Osteocyte (in vitro differentiated cells): ENCODE measurements at regions not wholly inside any gene's neighbourhood (a gene's known extent, or its start where the extent isn't known, plus 50 kb on each side); places are given as distances from the start of the nearest gene placed in this dataset.

Source experiments
- DNase-seq: peaks from one replicate; pipeline ENCODE4 v3.0.0; 2021; ENCODE audit warnings: mixed read lengths; ENCODE audit not compliant: unreplicated experiment; ENCODE audit errors: extremely low spot score
- H3K27ac Mint-ChIP-seq: one replicate; pipeline ENCODE4 v1.8.0; 2021; ENCODE audit warnings: mild to moderate bottlenecking, mixed read lengths; ENCODE audit not compliant: unreplicated experiment
- H3K27me3 Mint-ChIP-seq: one replicate; pipeline ENCODE4 v1.8.0; 2021; ENCODE audit warnings: mixed read lengths; ENCODE audit not compliant: unreplicated experiment
- H3K36me3 Mint-ChIP-seq: one replicate; pipeline ENCODE4 v1.8.0; 2021; ENCODE audit warnings: mixed read lengths; ENCODE audit not compliant: unreplicated experiment
- H3K4me1 Mint-ChIP-seq: one replicate; pipeline ENCODE4 v1.8.0; 2021; ENCODE audit warnings: mixed read lengths; ENCODE audit not compliant: unreplicated experiment
- H3K4me3 Mint-ChIP-seq: one replicate; pipeline ENCODE4 v1.8.0; 2021; ENCODE audit warnings: mild to moderate bottlenecking, moderate library complexity, mixed read lengths; ENCODE audit not compliant: unreplicated experiment
- H3K9me3 Mint-ChIP-seq: one replicate; pipeline ENCODE4 v1.8.0; 2021; ENCODE audit warnings: mixed read lengths; ENCODE audit not compliant: unreplicated experiment
- CTCF ChIP-seq: fragments of 200-600 bp; sonication (generic); IDR thresholded peaks from 2 replicates; pipeline ENCODE4 v1.5.0; 2021; ENCODE audit warnings: antibody characterized with exemption, mild to moderate bottlenecking, moderate library complexity

GRCh38 chr6:51450248-51450957 lies 631.7 kb downstream of the TFAP2B start:
- Mint-ChIP-seq H3K4me1 (no peaks in the 10 kb centered on the region), H3K9me3 (no peaks in the 10 kb centered on the region), H3K27ac (no peak overlapping the region), H3K27me3 (peaks cover 13% of the 10 kb centered on the region), H3K4me3 (no peak overlapping the region), H3K36me3 (no peaks in the 10 kb centered on the region)
- DNase-seq, result no peak
- no peak for TF ChIP-seq CTCF

GRCh38 chr6:51450958-51451357 lies 632.3 kb downstream of the TFAP2B start:
- no peak for TF ChIP-seq CTCF
- no peaks in the 10 kb centered on the region for H3K9me3 Mint-ChIP-seq
- no peaks in the 10 kb centered on the region for H3K4me1 Mint-ChIP-seq
- DNase-seq, result no peak
- H3K36me3 Mint-ChIP-seq, result no peaks in the 10 kb centered on the region
- H3K4me3 Mint-ChIP-seq, result no peak overlapping the region
- H3K27ac Mint-ChIP-seq, result no peak overlapping the region
- H3K27me3 Mint-ChIP-seq, result peaks cover 13% of the 10 kb centered on the region

- TF ChIP-seq CTCF, result no peak
- Mint-ChIP-seq H3K27me3 (peaks cover 15% of the 10 kb centered on the region), H3K4me3 (no peak overlapping the region)
Measured at GRCh38 chr6:51456282-51456681, 631.1 kb downstream of the PKHD1 start.

GRCh38 chr6:51459958-51460357 lies 627.5 kb downstream of the PKHD1 start:
- H3K36me3 Mint-ChIP-seq, result no peaks in the 10 kb centered on the region
- H3K4me3 Mint-ChIP-seq, result no peak overlapping the region
- H3K27ac Mint-ChIP-seq, result no peak overlapping the region
- peaks cover 16% of the 10 kb centered on the region for H3K27me3 Mint-ChIP-seq
- no peak for DNase-seq
- H3K9me3 Mint-ChIP-seq, result no peaks in the 10 kb centered on the region
- no peaks in the 10 kb centered on the region for H3K4me1 Mint-ChIP-seq
- no peak for TF ChIP-seq CTCF

More at GRCh38 chr6:51456282-51456681, 631.1 kb downstream of the PKHD1 start:
- no peaks in the 10 kb centered on the region for H3K9me3 Mint-ChIP-seq
- H3K36me3 Mint-ChIP-seq, result no peaks in the 10 kb centered on the region
- no peak for DNase-seq
- no peak overlapping the region for H3K27ac Mint-ChIP-seq
- H3K4me1 Mint-ChIP-seq, result no peaks in the 10 kb centered on the region

- Mint-ChIP-seq H3K4me3 (no peak overlapping the region), H3K9me3 (no peaks in the 10 kb centered on the region), H3K4me1 (no peaks in the 10 kb centered on the region), H3K27me3 (peaks cover 14% of the 10 kb centered on the region), H3K36me3 (no peaks in the 10 kb centered on the region), H3K27ac (no peak overlapping the region)
- no peak for DNase-seq
- TF ChIP-seq CTCF, result no peak
Measured at GRCh38 chr6:51462896-51463295, 624.5 kb downstream of the PKHD1 start.
